ENCODE measurements at regions not wholly inside any gene's neighbourhood (a gene's known extent, or its start where the extent isn't known, plus 50 kb on each side); places are given as distances from the start of the nearest gene placed in this dataset.

DNA sequence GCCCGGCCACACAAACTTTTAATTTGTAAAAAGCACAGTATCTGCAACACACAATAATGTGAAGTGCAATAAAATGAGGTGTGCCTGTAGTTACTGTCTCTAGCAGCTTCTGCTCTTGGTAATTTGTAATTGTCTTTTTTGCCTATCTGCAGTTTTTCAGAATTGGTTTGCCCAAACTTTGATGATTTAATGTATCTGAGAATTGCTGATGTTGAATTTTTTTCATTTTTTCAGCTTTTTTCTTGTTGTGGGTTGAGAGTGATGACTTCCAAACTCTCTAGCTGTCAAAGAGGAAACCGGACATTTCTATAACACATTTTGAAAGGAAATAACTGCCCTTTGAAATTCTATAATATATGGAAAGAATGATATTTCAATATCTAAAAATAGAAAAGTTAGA lies 236.9 kb downstream of the RERGL start:
- Histone ChIP-seq H4K20me1 (ENCODE audit: control insufficient read depth, insufficient read depth, low read length, poor library complexity, severe bottlenecking) (no peaks in the 10 kb centered on the region), H3K36me3 (replicated peaks in 1 of 2; ENCODE audit: control extremely low read depth in 1 of 2, control insufficient read depth in 1 of 2, extremely low read depth in 1 of 2, insufficient read depth in 2 of 2, low read length in 1 of 2) (no peaks in the 10 kb centered on the region), H3K79me2 (ENCODE audit: control insufficient read depth, insufficient read depth, low read length) (no peaks in the 10 kb centered on the region), H3K4me2 (replicated peaks; ENCODE audit: low read depth, low read length, poor library complexity, severe bottlenecking) (no peak overlapping the region), H3K27ac (ENCODE audit: low read length in 2 of 2) (no peak overlapping the region), H3K4me3 (ENCODE audit: control extremely low read depth in 1 of 5, extremely low read depth in 1 of 5, insufficient read depth in 1 of 5, low read depth in 2 of 5, low read length in 4 of 5) (no peak overlapping the region), H3K27me3 (replicated peaks in 1 of 4; ENCODE audit: control extremely low read depth in 1 of 4, control insufficient read depth in 3 of 4, insufficient read depth in 4 of 4, low read length in 3 of 4) (no peaks in the 10 kb centered on the region), H2AFZ (ENCODE audit: insufficient read depth, low read depth, low read length, poor library complexity, severe bottlenecking) (no peak overlapping the region), H3K9ac (ENCODE audit: low read length) (no peak overlapping the region), H3K9me3 (ENCODE audit: control extremely low read depth in 1 of 3, control insufficient read depth in 2 of 3, insufficient read depth in 1 of 3, low read length in 2 of 3) (peaks cover 0 to 2% (median 0%) of the 10 kb centered on the region in 3 donors), H3K4me1 (ENCODE audit: control insufficient read depth in 2 of 2, insufficient read depth in 2 of 2, low read length in 2 of 2) (no peaks in the 10 kb centered on the region)
- Mint-ChIP-seq H3K4me1 (no peaks in the 10 kb centered on the region), H3K27me3 (no peaks in the 10 kb centered on the region), H3K4me3 (no peak overlapping the region), H3K9me3 (ENCODE audit: insufficient read depth) (peaks cover 5% of the 10 kb centered on the region), H3K27ac (no peak overlapping the region)
- no peak for TF ChIP-seq EZH2 (IDR thresholded peaks at IDR 0.05; ENCODE audit: borderline replicate concordance, insufficient read depth, low read depth, low read length, poor library complexity, severe bottlenecking)
- TF ChIP-seq, protein P1, sequence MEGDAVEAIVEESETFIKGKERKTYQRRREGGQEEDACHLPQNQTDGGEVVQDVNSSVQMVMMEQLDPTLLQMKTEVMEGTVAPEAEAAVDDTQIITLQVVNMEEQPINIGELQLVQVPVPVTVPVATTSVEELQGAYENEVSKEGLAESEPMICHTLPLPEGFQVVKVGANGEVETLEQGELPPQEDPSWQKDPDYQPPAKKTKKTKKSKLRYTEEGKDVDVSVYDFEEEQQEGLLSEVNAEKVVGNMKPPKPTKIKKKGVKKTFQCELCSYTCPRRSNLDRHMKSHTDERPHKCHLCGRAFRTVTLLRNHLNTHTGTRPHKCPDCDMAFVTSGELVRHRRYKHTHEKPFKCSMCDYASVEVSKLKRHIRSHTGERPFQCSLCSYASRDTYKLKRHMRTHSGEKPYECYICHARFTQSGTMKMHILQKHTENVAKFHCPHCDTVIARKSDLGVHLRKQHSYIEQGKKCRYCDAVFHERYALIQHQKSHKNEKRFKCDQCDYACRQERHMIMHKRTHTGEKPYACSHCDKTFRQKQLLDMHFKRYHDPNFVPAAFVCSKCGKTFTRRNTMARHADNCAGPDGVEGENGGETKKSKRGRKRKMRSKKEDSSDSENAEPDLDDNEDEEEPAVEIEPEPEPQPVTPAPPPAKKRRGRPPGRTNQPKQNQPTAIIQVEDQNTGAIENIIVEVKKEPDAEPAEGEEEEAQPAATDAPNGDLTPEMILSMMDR (IDR thresholded peaks at IDR 0.05) = no peak
- intact Hi-C loops (cut with micrococcal nuclease) = no loop called here
- POLR2A ChIA-PET = no interaction called here
- no CpG with 5 or more reads among the region's 2 CpGs for WGBS (ENCODE audit: insufficient coverage)
- DNase-seq = no peak
- CTCF ChIA-PET = no interaction called here
- ATAC-seq (ENCODE audit: low read depth) = no peak

DNA sequence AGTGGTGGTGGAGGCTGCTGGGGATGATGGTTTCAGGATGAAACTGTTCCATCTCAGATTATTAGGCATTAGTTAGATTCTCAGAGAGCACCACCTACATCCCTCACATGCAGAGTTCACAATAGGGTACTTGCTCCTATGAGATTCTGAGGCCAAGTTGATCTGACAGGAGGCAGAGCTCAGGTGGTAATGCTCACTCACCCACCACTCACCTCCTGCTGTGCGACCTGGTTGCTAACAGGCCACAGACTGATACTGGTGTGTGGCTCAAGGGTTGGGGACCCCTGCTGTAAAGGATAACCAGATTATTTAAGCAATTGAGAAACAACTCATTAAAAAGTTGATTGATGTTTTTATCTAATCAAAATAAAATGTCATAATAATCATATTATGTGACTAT lies 248.5 kb downstream of the RERGL start:
- WGBS (ENCODE audit: insufficient coverage) = no CpG with 5 or more reads among the region's 1 CpG
- Histone ChIP-seq H3K4me3 (ENCODE audit: control extremely low read depth in 1 of 5, extremely low read depth in 1 of 5, insufficient read depth in 1 of 5, low read depth in 2 of 5, low read length in 4 of 5) (no peak overlapping the region), H3K27me3 (replicated peaks in 1 of 4; ENCODE audit: control extremely low read depth in 1 of 4, control insufficient read depth in 3 of 4, insufficient read depth in 4 of 4, low read length in 3 of 4) (no peaks in the 10 kb centered on the region), H3K9ac (ENCODE audit: low read length) (no peak overlapping the region), H4K20me1 (ENCODE audit: control insufficient read depth, insufficient read depth, low read length, poor library complexity, severe bottlenecking) (no peaks in the 10 kb centered on the region), H3K9me3 (ENCODE audit: control extremely low read depth in 1 of 3, control insufficient read depth in 2 of 3, insufficient read depth in 1 of 3, low read length in 2 of 3) (peaks cover 0 to 2% (median 0%) of the 10 kb centered on the region in 3 donors), H3K27ac (ENCODE audit: low read length in 2 of 2) (no peak overlapping the region), H3K4me1 (ENCODE audit: control insufficient read depth in 2 of 2, insufficient read depth in 2 of 2, low read length in 2 of 2) (no peaks in the 10 kb centered on the region), H3K36me3 (replicated peaks in 1 of 2; ENCODE audit: control extremely low read depth in 1 of 2, control insufficient read depth in 1 of 2, extremely low read depth in 1 of 2, insufficient read depth in 2 of 2, low read length in 1 of 2) (no peaks in the 10 kb centered on the region), H3K4me2 (replicated peaks; ENCODE audit: low read depth, low read length, poor library complexity, severe bottlenecking) (no peak overlapping the region), H2AFZ (ENCODE audit: insufficient read depth, low read depth, low read length, poor library complexity, severe bottlenecking) (no peak overlapping the region), H3K79me2 (ENCODE audit: control insufficient read depth, insufficient read depth, low read length) (no peaks in the 10 kb centered on the region)
- intact Hi-C loops (cut with micrococcal nuclease) = no loop called here
- DNase-seq (no peak), ATAC-seq (ENCODE audit: low read depth) (no peak)
- H3K4me3 Mint-ChIP-seq = no peak overlapping the region
- no peaks in the 10 kb centered on the region for H3K4me1 Mint-ChIP-seq
- CTCF ChIA-PET = no interaction called here
- H3K27me3 Mint-ChIP-seq = no peaks in the 10 kb centered on the region
- H3K9me3 Mint-ChIP-seq (ENCODE audit: insufficient read depth) = peaks cover 4% of the 10 kb centered on the region
- no peak for TF ChIP-seq EZH2 (IDR thresholded peaks at IDR 0.05; ENCODE audit: borderline replicate concordance, insufficient read depth, low read depth, low read length, poor library complexity, severe bottlenecking)
- TF ChIP-seq, protein P1 (IDR thresholded peaks at IDR 0.05) = no peak
- H3K27ac Mint-ChIP-seq = no peak overlapping the region
- POLR2A ChIA-PET = no interaction called here
